ENCODE measurements at regions not wholly inside any gene's neighbourhood (a gene's known extent, or its start where the extent isn't known, plus 50 kb on each side); places are given as distances from the start of the nearest gene placed in this dataset.

DNA sequence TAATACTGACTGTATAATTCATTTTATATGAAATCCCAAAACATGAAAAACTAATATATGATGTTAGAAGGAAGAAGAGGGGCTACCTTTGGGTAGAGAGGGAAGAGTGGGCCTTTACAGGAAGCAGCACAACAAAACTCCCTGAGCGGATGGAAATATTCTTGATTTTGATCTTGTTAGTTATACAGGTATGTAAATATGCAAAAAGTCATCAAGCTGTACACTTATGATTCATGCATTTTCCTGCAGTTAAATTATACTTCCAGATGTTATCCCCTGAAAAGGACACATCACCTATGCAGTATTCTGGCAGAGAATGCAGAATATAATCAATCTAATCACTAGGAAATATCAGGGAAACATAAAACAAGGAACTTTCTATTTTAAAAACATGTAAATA is 249.4 kb upstream of the MGAT5 start:
- no peaks in the 10 kb centered on the region for H3K36me3 Mint-ChIP-seq (ENCODE audit: insufficient read depth in 1 of 3, low read depth in 3 of 3)
- Histone ChIP-seq H2AK5ac (ENCODE audit: insufficient read length, low read length) (no peak overlapping the region), H3T11ph (ENCODE audit: low read length) (no peak overlapping the region), H3K56ac (ENCODE audit: insufficient read length, low read depth, low read length) (no peak overlapping the region), H3K9ac (ENCODE audit: extremely low read depth, insufficient read length, low read length) (no peak overlapping the region), H3K4me2 (ENCODE audit: insufficient read depth, insufficient read length, low read length) (no peak overlapping the region), H2BK12ac (ENCODE audit: insufficient read length, low read depth, low read length) (no peak overlapping the region), H3K4ac (ENCODE audit: low read depth, low read length) (no peak overlapping the region), H3K4me1 (ENCODE audit: insufficient read depth, low read length) (no peaks in the 10 kb centered on the region), H3K18ac (ENCODE audit: insufficient read length, low read depth, low read length) (no peak overlapping the region), H2BK15ac (ENCODE audit: low read depth, low read length) (no peak overlapping the region), H2BK20ac (ENCODE audit: low read depth, low read length, poor library complexity, severe bottlenecking) (no peak overlapping the region), H4K5ac (ENCODE audit: insufficient read length, low read depth, low read length) (no peak overlapping the region), H3K23ac (ENCODE audit: insufficient read length, low read depth, low read length) (no peak overlapping the region), H3K9me3 (ENCODE audit: control insufficient read depth, low read depth, low read length) (no peaks in the 10 kb centered on the region), H2BK5ac (ENCODE audit: insufficient read length, low read length) (no peak overlapping the region), H3K23me2 (ENCODE audit: insufficient read length, low read depth, low read length, poor library complexity, severe bottlenecking) (no peaks in the 10 kb centered on the region), H2BK120ac (ENCODE audit: low read depth, low read length, poor library complexity, severe bottlenecking) (no peak overlapping the region), H3K27me3 (ENCODE audit: insufficient read depth, low read length) (no peaks in the 10 kb centered on the region), H4K20me1 (ENCODE audit: control insufficient read depth, insufficient read depth, insufficient read length) (no peaks in the 10 kb centered on the region), H3K14ac (ENCODE audit: insufficient read depth, low read length) (no peak overlapping the region), H2AFZ (ENCODE audit: low read length) (no peak overlapping the region), H3K27ac (ENCODE audit: insufficient read length, low read depth, low read length) (no peak overlapping the region), H3K79me2 (ENCODE audit: insufficient read depth, low read length) (no peaks in the 10 kb centered on the region), H4K91ac (ENCODE audit: insufficient read length, low read depth, low read length) (no peak overlapping the region), H4K8ac (replicated peaks; ENCODE audit: insufficient read length, low read depth, low read length) (no peak overlapping the region), H3K79me1 (ENCODE audit: insufficient read depth, low read depth, low read length, poor library complexity, severe bottlenecking) (no peaks in the 10 kb centered on the region)
- H3K4me3 Mint-ChIP-seq, result no peak overlapping the region
- no CpG with 5 or more reads among the region's 1 CpG for WGBS (ENCODE audit: extremely low coverage, insufficient read length, low lambda C conversion rate)
- DNase-seq, result no peak
- no peaks in the 10 kb centered on the region for H3K27me3 Mint-ChIP-seq (ENCODE audit: low read depth)
- H3K4me1 Mint-ChIP-seq, result peaks cover 3 to 9% of the 10 kb centered on the region in 2 experiments; a peak in 2 of 4 replicates
- TF ChIP-seq, protein P1, sequence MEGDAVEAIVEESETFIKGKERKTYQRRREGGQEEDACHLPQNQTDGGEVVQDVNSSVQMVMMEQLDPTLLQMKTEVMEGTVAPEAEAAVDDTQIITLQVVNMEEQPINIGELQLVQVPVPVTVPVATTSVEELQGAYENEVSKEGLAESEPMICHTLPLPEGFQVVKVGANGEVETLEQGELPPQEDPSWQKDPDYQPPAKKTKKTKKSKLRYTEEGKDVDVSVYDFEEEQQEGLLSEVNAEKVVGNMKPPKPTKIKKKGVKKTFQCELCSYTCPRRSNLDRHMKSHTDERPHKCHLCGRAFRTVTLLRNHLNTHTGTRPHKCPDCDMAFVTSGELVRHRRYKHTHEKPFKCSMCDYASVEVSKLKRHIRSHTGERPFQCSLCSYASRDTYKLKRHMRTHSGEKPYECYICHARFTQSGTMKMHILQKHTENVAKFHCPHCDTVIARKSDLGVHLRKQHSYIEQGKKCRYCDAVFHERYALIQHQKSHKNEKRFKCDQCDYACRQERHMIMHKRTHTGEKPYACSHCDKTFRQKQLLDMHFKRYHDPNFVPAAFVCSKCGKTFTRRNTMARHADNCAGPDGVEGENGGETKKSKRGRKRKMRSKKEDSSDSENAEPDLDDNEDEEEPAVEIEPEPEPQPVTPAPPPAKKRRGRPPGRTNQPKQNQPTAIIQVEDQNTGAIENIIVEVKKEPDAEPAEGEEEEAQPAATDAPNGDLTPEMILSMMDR (conservative IDR thresholded peaks at IDR 0.05), result no peak
- H3K9me3 Mint-ChIP-seq, result no peaks in the 10 kb centered on the region
- H3K27ac Mint-ChIP-seq, result no peak overlapping the region
